Stomach (tissue), 4 donors: ENCODE measurements at regions not wholly inside any gene's neighbourhood (a gene's known extent, or its start where the extent isn't known, plus 50 kb on each side); places are given as distances from the start of the nearest gene placed in this dataset.

Experiments
- CTCF ChIP-seq, 7 experiments: fragments of 450-650 bp in 4 of 7; fragments of 200-600 bp in 3 of 7; sonication (generic) in 3 of 7; IDR thresholded peaks; one replicate each; pipeline ENCODE4 v1.5.1; 2016 to 2019; ENCODE audit warnings: antibody characterized with exemption in 7 of 7, control low read depth in 2 of 7, mild to moderate bottlenecking in 1 of 7
- EP300 ChIP-seq: sonication (generic); formaldehyde crosslinking; IDR thresholded peaks from one replicate; pipeline ENCODE4 v1.6.1; 2017; ENCODE audit warnings: antibody characterized with exemption
- POLR2AphosphoS5 ChIP-seq, 3 donors: sonication (generic); formaldehyde crosslinking; IDR thresholded peaks; one replicate each; pipeline ENCODE4 v1.6.1; 2016; ENCODE audit warnings: antibody characterized with exemption in 3 of 3

- TF ChIP-seq CTCF (IDR thresholded peaks at IDR 0.05) (no peak), POLR2AphosphoS5 (IDR thresholded peaks at IDR 0.05) (no peak), EP300 (no peak)
These were observed 1496.2 kb downstream of the TECRL start for GRCh38 chr4:62913065-62913464.
